Immature natural killer cell (primary cell): ENCODE measurements at regions not wholly inside any gene's neighbourhood (a gene's known extent, or its start where the extent isn't known, plus 50 kb on each side); places are given as distances from the start of the nearest gene placed in this dataset.
"Not testable (repeated sequence)": the region's sequence is repeated elsewhere in the genome, so short reads cannot be mapped to it uniquely, and the experiment has no call there.

Experiments used
- DNase-seq, 3 donors: peaks; one replicate each; pipeline ENCODE4 v3.0.0; 2022; ENCODE audit warnings: mixed read lengths in 1 of 3
- H3K27ac Mint-ChIP-seq, 6 donors: one replicate each; pipeline ENCODE4 v1.8.0; 2020; ENCODE audit warnings: mixed read lengths in 6 of 6, mild to moderate bottlenecking in 5 of 6, inconsistent platforms in 4 of 6, moderate library complexity in 3 of 6
- H3K27me3 Mint-ChIP-seq, 3 donors: one replicate each; pipeline ENCODE4 v1.8.0; 2020 to 2021; ENCODE audit warnings: low read depth in 3 of 3, mild to moderate bottlenecking in 3 of 3, mixed read lengths in 3 of 3, moderate library complexity in 3 of 3, inconsistent platforms in 1 of 3
- H3K36me3 Mint-ChIP-seq, 3 donors: one replicate each; pipeline ENCODE4 v1.8.0; 2020; ENCODE audit warnings: mixed read lengths in 3 of 3, inconsistent platforms in 2 of 3, mild to moderate bottlenecking in 2 of 3
- H3K4me1 Mint-ChIP-seq, 2 donors: one replicate each; pipeline ENCODE4 v1.8.0; 2020; ENCODE audit warnings: inconsistent platforms in 2 of 2, mild to moderate bottlenecking in 2 of 2, mixed read lengths in 2 of 2, moderate library complexity in 1 of 2
- H3K4me3 Mint-ChIP-seq, 5 donors: one replicate each; pipeline ENCODE4 v1.8.0; 2020; ENCODE audit warnings: mild to moderate bottlenecking in 5 of 5, mixed read lengths in 5 of 5, inconsistent platforms in 3 of 5, moderate library complexity in 3 of 5
- H3K9me3 Mint-ChIP-seq, 6 donors: one replicate each; pipeline ENCODE4 v1.8.0; 2020; ENCODE audit warnings: mild to moderate bottlenecking in 6 of 6, mixed read lengths in 6 of 6, inconsistent platforms in 4 of 6, moderate library complexity in 3 of 6

GRCh38 chr7:91780521-91780920, 100.0 kb downstream of the MTERF1 start:
- Mint-ChIP-seq H3K4me1 (no peaks in the 10 kb centered on the region), H3K27me3 (no peaks in the 10 kb centered on the region), H3K36me3 (no peaks in the 10 kb centered on the region), H3K9me3 (peaks cover 0 to 5% (median 0%) of the 10 kb centered on the region in 6 donors), H3K27ac (no peak overlapping the region), H3K4me3 (no peak overlapping the region)
- no peak for DNase-seq

GRCh38 chr7:91784469-91784868, 96.0 kb downstream of the MTERF1 start:
- DNase-seq: no peak
- Mint-ChIP-seq H3K4me1 (no peaks in the 10 kb centered on the region), H3K36me3 (no peaks in the 10 kb centered on the region), H3K27me3 (no peaks in the 10 kb centered on the region), H3K27ac (no peak overlapping the region), H3K9me3 (peaks cover 0 to 2% (median 0%) of the 10 kb centered on the region in 6 donors), H3K4me3 (no peak overlapping the region)

GRCh38 chr7:91787931-91788330, 92.6 kb downstream of the MTERF1 start:
- no peak for DNase-seq
- Mint-ChIP-seq H3K27ac (no peak overlapping the region), H3K36me3 (no peaks in the 10 kb centered on the region), H3K4me3 (no peak overlapping the region), H3K9me3 (peaks cover 0 to 5% (median 2%) of the 10 kb centered on the region in 6 donors), H3K4me1 (no peaks in the 10 kb centered on the region), H3K27me3 (peaks cover 0 to 1% (median 0%) of the 10 kb centered on the region in 3 donors)

- no peak for DNase-seq
- Mint-ChIP-seq H3K9me3 (peaks cover 0 to 13% (median 7%) of the 10 kb centered on the region in 6 donors), H3K27ac (no peak overlapping the region), H3K36me3 (peaks cover 0 to 4% (median 0%) of the 10 kb centered on the region in 3 donors), H3K4me1 (no peaks in the 10 kb centered on the region), H3K27me3 (peaks cover 0 to 1% (median 0%) of the 10 kb centered on the region in 3 donors), H3K4me3 (no peak overlapping the region)
Measured at GRCh38 chr7:91789086-91789485, 91.4 kb downstream of the MTERF1 start.

- Mint-ChIP-seq H3K27ac (no peak overlapping the region), H3K36me3 (peaks cover 0 to 4% (median 0%) of the 10 kb centered on the region in 3 donors), H3K9me3 (peaks cover 0 to 14% (median 7%) of the 10 kb centered on the region in 6 donors), H3K4me3 (no peak overlapping the region), H3K4me1 (no peaks in the 10 kb centered on the region), H3K27me3 (peaks cover 0 to 1% (median 0%) of the 10 kb centered on the region in 3 donors)
- DNase-seq: no peak
Measured at GRCh38 chr7:91789558-91789957, 90.9 kb downstream of the MTERF1 start.

GRCh38 chr7:91790646-91791045, 89.9 kb downstream of the MTERF1 start:
- not testable (repeated sequence) for DNase-seq, H3K36me3 Mint-ChIP-seq, H3K27me3 Mint-ChIP-seq, H3K27ac Mint-ChIP-seq, H3K4me3 Mint-ChIP-seq, H3K4me1 Mint-ChIP-seq
- peaks cover 0 to 19% (median 7%) of the 10 kb centered on the region in 6 donors for H3K9me3 Mint-ChIP-seq

- peaks cover 0 to 4% (median 0%) of the 10 kb centered on the region in 3 donors for H3K36me3 Mint-ChIP-seq
- peaks cover 0 to 19% (median 6%) of the 10 kb centered on the region in 6 donors for H3K9me3 Mint-ChIP-seq
- H3K4me3 Mint-ChIP-seq: no peak overlapping the region
- no peak overlapping the region for H3K27ac Mint-ChIP-seq
- H3K27me3 Mint-ChIP-seq: no peaks in the 10 kb centered on the region
- H3K4me1 Mint-ChIP-seq: no peaks in the 10 kb centered on the region
- no peak for DNase-seq
Measured at GRCh38 chr7:91796122-91796521, 84.4 kb downstream of the MTERF1 start.

GRCh38 chr7:91798425-91798824, 82.1 kb downstream of the MTERF1 start:
- Mint-ChIP-seq H3K4me1 (no peaks in the 10 kb centered on the region), H3K36me3 (peaks cover 0 to 3% (median 0%) of the 10 kb centered on the region in 3 donors), H3K4me3 (no peak overlapping the region), H3K27ac (no peak overlapping the region), H3K27me3 (no peaks in the 10 kb centered on the region), H3K9me3 (peaks cover 0 to 12% (median 3%) of the 10 kb centered on the region in 6 donors)
- no peak for DNase-seq

GRCh38 chr7:91800389-91800788, 80.1 kb downstream of the MTERF1 start:
- H3K4me1 Mint-ChIP-seq: no peaks in the 10 kb centered on the region
- H3K36me3 Mint-ChIP-seq: no peaks in the 10 kb centered on the region
- DNase-seq: no peak
- H3K27me3 Mint-ChIP-seq: no peaks in the 10 kb centered on the region
- no peak overlapping the region for H3K4me3 Mint-ChIP-seq
- H3K9me3 Mint-ChIP-seq: peaks cover 0 to 1% (median 0%) of the 10 kb centered on the region in 6 donors
- no peak overlapping the region for H3K27ac Mint-ChIP-seq

GRCh38 chr7:91801331-91801983, 79.0 kb downstream of the MTERF1 start:
- DNase-seq: no peak

GRCh38 chr7:91811236-91811635, 69.3 kb downstream of the MTERF1 start:
- Mint-ChIP-seq H3K4me3 (no peak overlapping the region), H3K27ac (no peak overlapping the region), H3K27me3 (peaks cover 0 to 2% (median 0%) of the 10 kb centered on the region in 3 donors), H3K4me1 (no peaks in the 10 kb centered on the region), H3K9me3 (peaks cover 0 to 3% (median under 1%) of the 10 kb centered on the region in 6 donors), H3K36me3 (peaks cover 0 to 8% (median 1%) of the 10 kb centered on the region in 3 donors)
- no peak for DNase-seq

More at GRCh38 chr7:91801331-91801983, 79.0 kb downstream of the MTERF1 start:
- no peak overlapping the region for H3K4me3 Mint-ChIP-seq
- H3K27ac Mint-ChIP-seq: no peak overlapping the region
- H3K9me3 Mint-ChIP-seq: peaks cover 0 to 1% (median 0%) of the 10 kb centered on the region in 6 donors
- peaks cover 0 to 3% (median 0%) of the 10 kb centered on the region in 3 donors for H3K27me3 Mint-ChIP-seq
- H3K36me3 Mint-ChIP-seq: no peaks in the 10 kb centered on the region
- H3K4me1 Mint-ChIP-seq: no peaks in the 10 kb centered on the region

GRCh38 chr7:91811641-91812040, 68.9 kb downstream of the MTERF1 start:
- DNase-seq: no peak
- Mint-ChIP-seq H3K27me3 (no peaks in the 10 kb centered on the region), H3K9me3 (peaks cover 0 to 3% (median 1%) of the 10 kb centered on the region in 6 donors), H3K27ac (no peak overlapping the region), H3K4me1 (no peaks in the 10 kb centered on the region), H3K4me3 (no peak overlapping the region), H3K36me3 (peaks cover 0 to 11% (median 4%) of the 10 kb centered on the region in 3 donors)

GRCh38 chr7:91812388-91812787, 68.1 kb downstream of the MTERF1 start:
- Mint-ChIP-seq H3K9me3 (peaks cover 0 to 5% (median 4%) of the 10 kb centered on the region in 6 donors), H3K27me3 (no peaks in the 10 kb centered on the region), H3K27ac (no peak overlapping the region)

GRCh38 chr7:91814189-91814588, 66.3 kb downstream of the MTERF1 start:
- H3K4me3 Mint-ChIP-seq: no peak overlapping the region
- H3K27me3 Mint-ChIP-seq: no peaks in the 10 kb centered on the region
- peaks cover 3 to 16% (median 7%) of the 10 kb centered on the region in 3 donors for H3K36me3 Mint-ChIP-seq

More at GRCh38 chr7:91812388-91812787, 68.1 kb downstream of the MTERF1 start:
- Mint-ChIP-seq H3K4me1 (no peaks in the 10 kb centered on the region), H3K4me3 (no peak overlapping the region), H3K36me3 (peaks cover 3 to 14% (median 7%) of the 10 kb centered on the region in 3 donors)
- no peak for DNase-seq

More at GRCh38 chr7:91814189-91814588, 66.3 kb downstream of the MTERF1 start:
- Mint-ChIP-seq H3K9me3 (peaks cover 2 to 18% (median 5%) of the 10 kb centered on the region in 6 donors), H3K4me1 (no peaks in the 10 kb centered on the region), H3K27ac (no peak overlapping the region)
- no peak for DNase-seq
